ENCODE measurements at regions not wholly inside any gene's neighbourhood (a gene's known extent, or its start where the extent isn't known, plus 50 kb on each side); places are given as distances from the start of the nearest gene placed in this dataset.

GRCh38 chr3:177356952-177357351 is 159.7 kb upstream of the TBL1XR1 start (continued):
- TF ChIP-seq EP300 (IDR thresholded peaks at IDR 0.05; ENCODE audit: borderline replicate concordance in 1 of 2, low read depth in 2 of 2, low read length in 2 of 2) (no peak), RNF2 (IDR thresholded peaks at IDR 0.05; ENCODE audit: borderline replicate concordance, low read depth, low read length, missing control alignments, poor library complexity, severe bottlenecking) (no peak), KDM4A (IDR thresholded peaks at IDR 0.05; ENCODE audit: low read depth, low read length, severe bottlenecking) (no peak), SP1 (IDR thresholded peaks at IDR 0.05; ENCODE audit: low read depth, low read length) (no peak), CHD7 (IDR thresholded peaks at IDR 0.05; ENCODE audit: insufficient replicate concordance, low read length) (no peak), USF2 (IDR thresholded peaks at IDR 0.05; ENCODE audit: low read length) (no peak), GTF2F1 (IDR thresholded peaks at IDR 0.05; ENCODE audit: borderline replicate concordance, low read depth, low read length) (no peak)
